GM06990 (cell line): ENCODE measurements at regions not wholly inside any gene's neighbourhood (a gene's known extent, or its start where the extent isn't known, plus 50 kb on each side); places are given as distances from the start of the nearest gene placed in this dataset.
A peak's percentile ranks its signal among the peaks of the same experiment; 100 is the strongest.
"Not testable (repeated sequence)": the region's sequence is repeated elsewhere in the genome, so short reads cannot be mapped to it uniquely, and the experiment has no call there.

Experiments used
- DNase-seq: peaks from one replicate; pipeline ENCODE4 v3.0.0-alpha.2; 2011; ENCODE audit not compliant: insufficient read length; ENCODE audit errors: extremely low read depth
- H3K27me3 ChIP-seq: replicated peaks from 2 replicates; pipeline ENCODE4 v1.6.0; 2011; ENCODE audit warnings: low read length; ENCODE audit not compliant: control insufficient read depth, insufficient read depth
- H3K36me3 ChIP-seq: 2 replicates; pipeline ENCODE4 v1.5.1; 2011; ENCODE audit warnings: low read length; ENCODE audit not compliant: control insufficient read depth, insufficient read depth
- H3K4me3 ChIP-seq: replicated peaks from 2 replicates; pipeline ENCODE4 v1.5.1; 2011; ENCODE audit warnings: low read depth, mild to moderate bottlenecking, control low read depth, low read length
- CTCF ChIP-seq: IDR thresholded peaks from 2 replicates; pipeline ENCODE4 v1.5.1; 2011; ENCODE audit warnings: low read length, control low read depth, mild to moderate bottlenecking, inconsistent platforms; ENCODE audit not compliant: insufficient read depth, poor library complexity, severe bottlenecking

GRCh38 chr6:84975316-84975715 lies 210.9 kb upstream of the TBX18 start:
- H3K36me3 ChIP-seq = no peaks in the 10 kb centered on the region
- no peak overlapping the region for H3K4me3 ChIP-seq
- H3K27me3 ChIP-seq = no peaks in the 10 kb centered on the region
- TF ChIP-seq CTCF = no peak
- DNase-seq = no peak

DNA sequence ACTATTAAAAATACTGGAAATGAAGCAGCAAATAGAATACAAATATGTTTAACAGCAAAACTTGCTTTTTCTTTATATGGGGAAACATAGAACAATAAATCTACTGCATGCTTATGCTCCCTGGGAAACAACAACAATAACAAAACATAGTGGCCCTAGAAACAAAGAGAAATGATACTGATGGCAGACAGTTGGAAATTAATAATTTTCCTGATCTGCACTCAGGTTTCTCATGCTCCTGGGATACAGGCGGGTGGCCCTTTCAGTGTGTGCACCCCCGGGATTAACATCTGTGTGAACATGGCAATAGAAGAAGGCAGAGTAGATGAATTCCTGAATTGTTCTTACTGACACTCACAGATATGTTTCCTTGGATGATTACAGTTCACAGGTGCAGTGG lies 209.2 kb upstream of the TBX18 start:
- Histone ChIP-seq H3K27me3 (no peaks in the 10 kb centered on the region), H3K36me3 (no peaks in the 10 kb centered on the region), H3K4me3 (no peak overlapping the region)
- DNase-seq = no peak
- no peak for TF ChIP-seq CTCF

DNA sequence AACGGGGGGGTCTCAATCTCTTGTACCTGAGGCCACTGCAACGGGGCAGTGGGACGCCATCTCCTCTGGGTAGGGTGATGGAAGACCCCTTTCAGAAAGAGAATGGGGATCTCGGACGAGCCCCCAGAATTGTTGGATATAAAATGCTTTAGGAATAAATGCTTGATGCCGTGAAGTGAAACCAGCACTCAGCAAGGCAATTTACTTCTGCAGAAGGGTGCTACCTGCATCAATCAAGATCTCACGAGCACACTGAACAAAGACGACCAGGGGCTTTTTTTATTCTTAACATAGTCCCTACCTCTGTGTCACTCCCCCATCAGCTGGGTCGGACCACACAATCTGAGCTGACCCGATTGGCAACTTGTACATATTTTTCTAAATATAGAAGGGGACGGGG lies 203.6 kb upstream of the TBX18 start:
- H3K36me3 ChIP-seq = no peaks in the 10 kb centered on the region
- no peaks in the 10 kb centered on the region for H3K27me3 ChIP-seq
- H3K4me3 ChIP-seq = no peak overlapping the region
- TF ChIP-seq CTCF = no peak
- DNase-seq = no peak

DNA sequence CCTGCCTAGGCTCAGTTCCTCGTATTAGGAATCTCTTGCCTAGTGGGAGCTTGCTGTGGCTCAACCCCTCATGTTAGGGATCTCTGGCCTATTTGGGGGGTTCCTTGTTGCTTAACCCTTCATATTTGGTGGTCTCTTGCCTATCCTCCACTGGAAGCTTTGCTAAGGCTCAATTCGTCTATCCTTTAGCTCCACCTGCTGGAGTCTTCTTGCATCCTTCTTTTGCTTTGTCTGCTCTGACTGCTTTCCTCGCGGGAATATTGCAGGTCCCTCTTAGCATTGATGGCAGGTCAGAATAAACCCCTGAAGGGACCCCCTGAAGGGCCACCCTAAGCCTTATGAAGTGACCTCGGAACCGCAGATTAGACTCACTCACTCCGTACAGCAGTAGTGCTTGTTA lies 203.0 kb upstream of the TBX18 start:
- TF ChIP-seq CTCF = peak; percentile 43
- Histone ChIP-seq H3K4me3 (no peak overlapping the region), H3K36me3 (no peaks in the 10 kb centered on the region), H3K27me3 (no peaks in the 10 kb centered on the region)
- DNase-seq = no peak

DNA sequence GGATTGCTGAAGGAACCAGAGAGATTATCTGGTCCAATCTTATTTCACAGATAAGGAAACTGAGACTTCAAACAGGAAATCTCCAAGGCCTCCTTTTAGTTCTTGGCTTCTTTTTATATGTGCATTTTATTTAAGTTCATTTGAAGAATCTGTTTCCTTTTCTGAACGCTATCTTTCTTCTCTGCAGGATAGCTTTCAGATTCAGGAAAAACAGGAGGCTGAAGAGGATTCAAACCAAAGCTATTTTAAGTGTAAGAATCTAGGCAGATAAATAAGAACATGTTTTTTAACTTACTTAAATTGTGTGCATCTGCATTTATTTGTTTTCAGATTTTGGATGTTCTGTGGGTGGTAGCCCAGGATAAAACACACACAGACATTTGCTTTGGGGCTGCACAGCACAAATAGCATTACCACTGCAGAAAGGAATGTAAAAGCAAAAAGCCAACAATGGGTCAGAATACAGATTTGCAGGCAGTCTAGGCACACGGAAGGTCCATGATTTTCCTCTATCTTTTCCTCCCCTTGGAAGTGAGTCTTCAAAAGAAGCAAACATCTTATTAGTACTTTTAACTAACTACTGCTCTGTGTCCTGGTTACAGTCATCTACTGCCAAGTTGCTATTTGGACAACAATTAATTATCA lies 188.8 kb upstream of the TBX18 start:
- DNase-seq = no peak
- no peaks in the 10 kb centered on the region for H3K36me3 ChIP-seq
- no peak for TF ChIP-seq CTCF
- no peak overlapping the region for H3K4me3 ChIP-seq
- no peaks in the 10 kb centered on the region for H3K27me3 ChIP-seq

DNA sequence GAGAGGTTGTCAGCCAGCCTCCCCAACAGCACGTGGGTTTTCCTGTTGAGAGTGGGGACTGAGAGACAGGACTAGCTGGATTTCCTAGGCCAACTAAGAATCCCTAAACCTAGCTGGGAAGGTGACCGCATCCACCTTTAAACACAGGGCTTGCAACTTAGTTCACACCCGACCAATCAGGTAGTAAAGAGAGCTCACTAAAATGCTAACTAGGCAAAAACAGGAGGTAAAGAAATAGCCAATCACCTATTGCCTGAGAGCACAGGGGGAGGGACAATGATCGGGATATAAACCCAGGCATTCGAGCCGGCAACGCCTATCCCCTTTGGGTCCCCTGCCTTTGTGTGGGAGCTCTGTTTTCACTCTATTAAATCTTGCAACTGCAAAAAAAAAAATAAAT lies 180.5 kb upstream of the TBX18 start:
- H3K27me3 ChIP-seq, H3K36me3 ChIP-seq, H3K4me3 ChIP-seq, DNase-seq: not testable (repeated sequence)
